IMR-90 (cell line): ENCODE measurements at regions not wholly inside any gene's neighbourhood (a gene's known extent, or its start where the extent isn't known, plus 50 kb on each side); places are given as distances from the start of the nearest gene placed in this dataset.

Experiments
- ATAC-seq: fragments of 200-7000 bp; cut with Tn5 transposase; 2 replicates; pipeline ENCODE4 v1.9.1; 2020; ENCODE audit warnings: low read depth, mild to moderate bottlenecking, moderate library complexity
- BruUV-seq: library from RNA; stranded (reverse); fragments of 400-500 nt; replicated peaks from 2 replicates; lab custom pipeline; 2021; lab: Mats Ljungman, UMichigan
- CTCF ChIA-PET: fragments of 300-600 bp; formaldehyde crosslinking; extraction: SDS; loops from one replicate; lab custom pipeline; 2021; ENCODE audit warnings: antibody characterized with exemption; lab: Yijun Ruan, JAX
- POLR2A ChIA-PET: fragments of 300-600 bp; sonication (Branson Sonifier 250); formaldehyde crosslinking; loops from one replicate; lab custom pipeline; 2022; ENCODE audit warnings: antibody characterized with exemption; ENCODE audit not compliant: unreplicated experiment; lab: Charles Lee
- DNase-seq: peaks from one replicate; pipeline ENCODE4 v3.0.0; 2013
- H2AFZ ChIP-seq: replicated peaks from 2 replicates; pipeline ENCODE3; 2013; ENCODE audit warnings: low read length, mild to moderate bottlenecking; ENCODE audit not compliant: poor library complexity
- H2AK5ac ChIP-seq: 2 replicates; pipeline ENCODE4 v1.6.1; 2013; ENCODE audit warnings: low read depth, low read length, inconsistent platforms
- H2AK9ac ChIP-seq: replicated peaks from 2 replicates; pipeline ENCODE3; 2013; ENCODE audit warnings: mild to moderate bottlenecking, low read depth, low read length, moderate library complexity; ENCODE audit not compliant: poor library complexity
- H2BK120ac ChIP-seq: 2 replicates; pipeline ENCODE4 v1.6.1; 2013; ENCODE audit warnings: low read depth, low read length, inconsistent platforms
- H2BK15ac ChIP-seq: 3 replicates; pipeline ENCODE4 v1.6.1; 2013; ENCODE audit warnings: low read depth, low read length, inconsistent platforms
- H2BK20ac ChIP-seq: 2 replicates; pipeline ENCODE4 v1.6.1; 2013; ENCODE audit warnings: low read depth, mild to moderate bottlenecking, inconsistent platforms, low read length, moderate library complexity
- H2BK5ac ChIP-seq: 2 replicates; pipeline ENCODE4 v1.6.1; 2013; ENCODE audit warnings: mild to moderate bottlenecking, low read depth, low read length, inconsistent platforms; ENCODE audit not compliant: poor library complexity, severe bottlenecking
- H3K14ac ChIP-seq: replicated peaks from 2 replicates; pipeline ENCODE4 v1.6.1; 2013; ENCODE audit warnings: low read depth, low read length, inconsistent platforms
- H3K18ac ChIP-seq: 2 replicates; pipeline ENCODE4 v1.6.1; 2013; ENCODE audit warnings: low read depth, low read length, control low read depth
- H3K23ac ChIP-seq: 2 replicates; pipeline ENCODE4 v1.6.1; 2013; ENCODE audit warnings: low read depth, low read length, inconsistent platforms
- H3K27ac ChIP-seq: 2 replicates; pipeline ENCODE4 v1.5.1; 2013; ENCODE audit warnings: mild to moderate bottlenecking, control low read depth, low read length; ENCODE audit not compliant: insufficient read depth
- H3K27me3 ChIP-seq: 2 replicates; pipeline ENCODE4 v1.6.1; 2013; ENCODE audit warnings: low read length; ENCODE audit not compliant: control insufficient read depth, insufficient read depth
- H3K36me3 ChIP-seq: 2 replicates; pipeline ENCODE4 v1.6.1; 2013; ENCODE audit warnings: low read length, mixed read lengths; ENCODE audit not compliant: control insufficient read depth, insufficient read depth
- H3K4ac ChIP-seq: 2 replicates; pipeline ENCODE4 v1.6.1; 2013; ENCODE audit warnings: low read depth, low read length, inconsistent platforms
- H3K4me1 ChIP-seq: 2 replicates; pipeline ENCODE4 v1.6.1; 2013; ENCODE audit warnings: low read length, mixed read lengths; ENCODE audit not compliant: control insufficient read depth, insufficient read depth
- H3K4me2 ChIP-seq: 2 replicates; pipeline ENCODE4 v1.6.1; 2013; ENCODE audit warnings: low read depth, mild to moderate bottlenecking, control low read depth, low read length, moderate library complexity
- H3K4me3 ChIP-seq: 2 replicates; pipeline ENCODE4 v1.5.1; 2013; ENCODE audit warnings: low read depth, mild to moderate bottlenecking, control low read depth, low read length, moderate library complexity; ENCODE audit not compliant: insufficient read depth
- H3K56ac ChIP-seq: 2 replicates; pipeline ENCODE4 v1.6.1; 2013; ENCODE audit warnings: low read length, inconsistent platforms; ENCODE audit not compliant: insufficient read depth; ENCODE audit errors: extremely low read depth
- H3K79me1 ChIP-seq, 2 experiments: 2 replicates each; pipeline ENCODE4 v1.6.1; 2013; ENCODE audit warnings: low read length in 2 of 2, inconsistent platforms in 1 of 2, low read depth in 1 of 2
- H3K9ac ChIP-seq: 2 replicates; pipeline ENCODE4 v1.6.1; 2013; ENCODE audit warnings: low read depth, low read length, control low read depth
- H3K9me1 ChIP-seq: 2 replicates; pipeline ENCODE4 v1.6.1; 2013; ENCODE audit warnings: low read length, inconsistent platforms; ENCODE audit not compliant: insufficient read depth
- H3K9me3 ChIP-seq: 2 replicates; pipeline ENCODE4 v1.6.1; 2013; ENCODE audit warnings: low read length; ENCODE audit not compliant: control insufficient read depth, insufficient read depth
- H4K20me1 ChIP-seq: 2 replicates; pipeline ENCODE4 v1.6.1; 2013; ENCODE audit warnings: low read length, inconsistent platforms; ENCODE audit not compliant: insufficient read depth
- H4K5ac ChIP-seq: 2 replicates; pipeline ENCODE4 v1.6.1; 2013; ENCODE audit warnings: mild to moderate bottlenecking, low read depth, low read length, control low read depth
- H4K8ac ChIP-seq, 2 experiments: 2 replicates each; pipeline ENCODE4 v1.6.1; 2013; ENCODE audit warnings: low read depth in 2 of 2, low read length in 2 of 2, control low read depth in 1 of 2, inconsistent platforms in 1 of 2
- H4K91ac ChIP-seq: 2 replicates; pipeline ENCODE4 v1.6.1; 2013; ENCODE audit warnings: low read depth, low read length, inconsistent platforms; ENCODE audit not compliant: insufficient read depth
- BHLHE40 ChIP-seq: fragments of 150-350 bp; IDR thresholded peaks from 2 replicates; pipeline ENCODE4 v1.6.1; 2016; ENCODE audit warnings: mild to moderate bottlenecking, low read depth, low read length
- CEBPB ChIP-seq: IDR thresholded peaks from 2 replicates; pipeline ENCODE4 v1.6.1; 2012; ENCODE audit warnings: low read depth, low read length, improper control_type of control experiment
- CHD1 ChIP-seq: IDR thresholded peaks from 2 replicates; pipeline ENCODE4 v1.6.1; 2012; ENCODE audit warnings: low read depth, low read length, improper control_type of control experiment
- CTCF ChIP-seq: conservative IDR thresholded peaks from 2 replicates; pipeline ENCODE4 v1.5.1; 2012; ENCODE audit warnings: mild to moderate bottlenecking, low read depth, low read length, improper control_type of control experiment
- ELK1 ChIP-seq: fragments of 150-350 bp; IDR thresholded peaks from 2 replicates; pipeline ENCODE4 v1.6.1; 2016; ENCODE audit warnings: low read depth, mild to moderate bottlenecking, low read length, moderate library complexity, borderline replicate concordance
- FOS ChIP-seq: fragments of 150-350 bp; IDR thresholded peaks from 2 replicates; pipeline ENCODE4 v1.6.1; 2016; ENCODE audit warnings: low read depth, low read length
- MAFK ChIP-seq: IDR thresholded peaks from 2 replicates; pipeline ENCODE4 v1.6.1; 2012; ENCODE audit warnings: low read depth, low read length, improper control_type of control experiment
- MAZ ChIP-seq: IDR thresholded peaks from 2 replicates; pipeline ENCODE4 v1.6.1; 2012; ENCODE audit warnings: low read depth, mild to moderate bottlenecking, low read length, improper control_type of control experiment, moderate library complexity, borderline replicate concordance
- MXI1 ChIP-seq: IDR thresholded peaks from 2 replicates; pipeline ENCODE4 v1.6.1; 2012; ENCODE audit warnings: low read depth, mild to moderate bottlenecking, low read length, moderate library complexity, borderline replicate concordance
- NFE2L2 ChIP-seq: fragments of 150-350 bp; IDR thresholded peaks from 2 replicates; pipeline ENCODE4 v1.6.1; 2016; ENCODE audit warnings: low read depth, mild to moderate bottlenecking, low read length
- POLR2A ChIP-seq: IDR thresholded peaks from 2 replicates; pipeline ENCODE4 v1.6.1; 2012; ENCODE audit warnings: mild to moderate bottlenecking, low read depth, low read length
- RAD21 ChIP-seq: IDR thresholded peaks from 2 replicates; pipeline ENCODE4 v1.6.1; 2012; ENCODE audit warnings: low read length, improper control_type of control experiment
- RCOR1 ChIP-seq: IDR thresholded peaks from 2 replicates; pipeline ENCODE4 v1.6.1; 2012; ENCODE audit warnings: mild to moderate bottlenecking, low read length, improper control_type of control experiment; ENCODE audit not compliant: insufficient replicate concordance
- RFX5 ChIP-seq: IDR thresholded peaks from 2 replicates; pipeline ENCODE4 v1.8.0; 2012; ENCODE audit warnings: low read depth, mild to moderate bottlenecking, low read length, moderate library complexity
- SMC3 ChIP-seq: fragments of 150-350 bp; IDR thresholded peaks from 2 replicates; pipeline ENCODE4 v1.6.1; 2016; ENCODE audit warnings: low read depth, mild to moderate bottlenecking, antibody characterized with exemption, low read length, moderate library complexity
- USF2 ChIP-seq: fragments of 150-350 bp; IDR thresholded peaks from 2 replicates; pipeline ENCODE4 v1.6.1; 2017; ENCODE audit warnings: mild to moderate bottlenecking, antibody characterized with exemption, low read length, low read depth
- WGBS, 2 experiments: methylation state at CpG; one replicate each; pipeline versions ENCODE4 v1.1.5 to v1.1.7; 2013; ENCODE audit warnings: missing lambda C conversion rate in 2 of 2; ENCODE audit not compliant: insufficient read length in 1 of 2; ENCODE audit errors: extremely low coverage in 2 of 2; 5-methylcytosine and 5-hydroxymethylcytosine counted together
- dilution Hi-C: fragments of 300-500 bp; cut with HindIII; formaldehyde crosslinking; loops from one replicate; pipeline ENCODE4 v1.14.3; 2018; ENCODE audit warnings: low sequenced_read_pairs; ENCODE audit not compliant: unreplicated experiment
- in situ Hi-C: fragments of 300-500 bp; cut with MboI; formaldehyde crosslinking; loops from 3 replicates; pipeline ENCODE4 v1.14.3; 2019; ENCODE audit warnings: low sequenced_read_pairs, inconsistent platforms, mixed read lengths
- intact Hi-C: fragments of 100-400 bp; cut with micrococcal nuclease; formaldehyde crosslinking; loops from 2 replicates; pipeline ENCODE4 v1.10.0; 2022

- Histone ChIP-seq H3K79me1 (no peaks in the 10 kb centered on the region), H3K4me3 (no peak overlapping the region), H2BK15ac (no peak overlapping the region), H3K18ac (no peak overlapping the region), H3K27me3 (no peaks in the 10 kb centered on the region), H2AK5ac (no peak overlapping the region), H2AK9ac (no peak overlapping the region), H4K20me1 (no peaks in the 10 kb centered on the region), H3K27ac (no peak overlapping the region), H2BK120ac (no peak overlapping the region), H3K9ac (no peak overlapping the region), H3K56ac (no peak overlapping the region), H2BK20ac (no peak overlapping the region), H4K91ac (no peak overlapping the region), H3K23ac (no peak overlapping the region), H2AFZ (no peak overlapping the region), H3K4ac (no peak overlapping the region), H2BK5ac (no peak overlapping the region), H4K5ac (no peak overlapping the region), H3K9me3 (peaks cover 12% of the 10 kb centered on the region), H4K8ac (no peak overlapping the region), H3K14ac (no peak overlapping the region), H3K4me1 (no peaks in the 10 kb centered on the region), H3K9me1 (no peaks in the 10 kb centered on the region), H3K36me3 (no peaks in the 10 kb centered on the region), H3K4me2 (no peak overlapping the region)
- no peak for DNase-seq
- intact Hi-C loops (no loop called here), dilution Hi-C loops (no loop called here), in situ Hi-C loops (no loop called here)
- BruUV-seq, result no TSS peak
- ChIA-PET CTCF (no interaction called here), POLR2A (no interaction called here)
- WGBS, 2 experiments, result no CpG with 5 or more reads among the region's 5 CpGs
- no peak for ATAC-seq
- TF ChIP-seq RCOR1, result no peak
- no peak for TF ChIP-seq RAD21
- no peak for TF ChIP-seq POLR2A
- no peak for TF ChIP-seq CHD1
- TF ChIP-seq BHLHE40, result no peak
- TF ChIP-seq SMC3, result no peak
- no peak for TF ChIP-seq MXI1
- no peak for TF ChIP-seq FOS
- no peak for TF ChIP-seq MAZ
- no peak for TF ChIP-seq CEBPB
- no peak for TF ChIP-seq USF2
- no peak for TF ChIP-seq CTCF
- TF ChIP-seq RFX5, result no peak
- no peak for TF ChIP-seq MAFK
- no peak for TF ChIP-seq NFE2L2
- no peak for TF ChIP-seq ELK1
Measured at GRCh38 chr2:104757056-104757455, 96.9 kb upstream of the POU3F3 start.
